GM06990 (cell line): ENCODE measurements at regions not wholly inside any gene's neighbourhood (a gene's known extent, or its start where the extent isn't known, plus 50 kb on each side); places are given as distances from the start of the nearest gene placed in this dataset.

ENCODE experiments used
- DNase-seq: peaks from one replicate; pipeline ENCODE4 v3.0.0-alpha.2; 2011; ENCODE audit not compliant: insufficient read length; ENCODE audit errors: extremely low read depth
- H3K27me3 ChIP-seq: replicated peaks from 2 replicates; pipeline ENCODE4 v1.6.0; 2011; ENCODE audit warnings: low read length; ENCODE audit not compliant: control insufficient read depth, insufficient read depth
- H3K36me3 ChIP-seq: 2 replicates; pipeline ENCODE4 v1.5.1; 2011; ENCODE audit warnings: low read length; ENCODE audit not compliant: control insufficient read depth, insufficient read depth
- H3K4me3 ChIP-seq: replicated peaks from 2 replicates; pipeline ENCODE4 v1.5.1; 2011; ENCODE audit warnings: low read depth, mild to moderate bottlenecking, control low read depth, low read length
- CTCF ChIP-seq: IDR thresholded peaks from 2 replicates; pipeline ENCODE4 v1.5.1; 2011; ENCODE audit warnings: low read length, control low read depth, mild to moderate bottlenecking, inconsistent platforms; ENCODE audit not compliant: insufficient read depth, poor library complexity, severe bottlenecking

- DNase-seq: no peak
- no peaks in the 10 kb centered on the region for H3K27me3 ChIP-seq
- H3K36me3 ChIP-seq: no peaks in the 10 kb centered on the region
- no peak overlapping the region for H3K4me3 ChIP-seq
- TF ChIP-seq CTCF: no peak
Measured at GRCh38 chr1:95631695-95632094, 397.7 kb downstream of the RWDD3 start.

- H3K36me3 ChIP-seq: no peaks in the 10 kb centered on the region
Measured at GRCh38 chr1:95635811-95636210, 401.8 kb downstream of the RWDD3 start.

GRCh38 chr1:95636897-95637296, 402.9 kb downstream of the RWDD3 start:
- no peak for TF ChIP-seq CTCF
- DNase-seq: no peak
- H3K4me3 ChIP-seq: no peak overlapping the region

More at GRCh38 chr1:95635811-95636210, 401.8 kb downstream of the RWDD3 start:
- no peak for DNase-seq
- H3K4me3 ChIP-seq: no peak overlapping the region
- H3K27me3 ChIP-seq: no peaks in the 10 kb centered on the region
- TF ChIP-seq CTCF: no peak

GRCh38 chr1:95640746-95641145, 406.7 kb downstream of the RWDD3 start:
- no peak for DNase-seq
- Histone ChIP-seq H3K4me3 (no peak overlapping the region), H3K36me3 (no peaks in the 10 kb centered on the region), H3K27me3 (no peaks in the 10 kb centered on the region)
- no peak for TF ChIP-seq CTCF

More at GRCh38 chr1:95636897-95637296, 402.9 kb downstream of the RWDD3 start:
- H3K36me3 ChIP-seq: no peaks in the 10 kb centered on the region
- H3K27me3 ChIP-seq: no peaks in the 10 kb centered on the region

- Histone ChIP-seq H3K4me3 (no peak overlapping the region), H3K27me3 (no peaks in the 10 kb centered on the region), H3K36me3 (no peaks in the 10 kb centered on the region)
- TF ChIP-seq CTCF: no peak
- DNase-seq: no peak
Measured at GRCh38 chr1:95641386-95641785, 407.4 kb downstream of the RWDD3 start.

- TF ChIP-seq CTCF: no peak
- DNase-seq: no peak
- Histone ChIP-seq H3K27me3 (no peaks in the 10 kb centered on the region), H3K36me3 (no peaks in the 10 kb centered on the region), H3K4me3 (no peak overlapping the region)
Measured at GRCh38 chr1:95642035-95642434, 408.0 kb downstream of the RWDD3 start.
